ENCODE measurements at regions not wholly inside any gene's neighbourhood (a gene's known extent, or its start where the extent isn't known, plus 50 kb on each side); places are given as distances from the start of the nearest gene placed in this dataset.

- TF ChIP-seq YY1 (IDR thresholded peaks at IDR 0.05; ENCODE audit: low read depth, low read length): no peak
These were observed 211.4 kb upstream of the ROPN1 start (continued) for GRCh38 chr3:124203292-124203691.
